ENCODE measurements at regions not wholly inside any gene's neighbourhood (a gene's known extent, or its start where the extent isn't known, plus 50 kb on each side); places are given as distances from the start of the nearest gene placed in this dataset.

GRCh38 chr7:38051786-38052185, 126.3 kb upstream of the STARD3NL start:
- DNase-seq (ENCODE audit: insufficient read length, low spot score), result no peak
- TF ChIP-seq POLR2A (IDR thresholded peaks at IDR 0.05; ENCODE audit: low read depth, low read length), result no peak
- FAIRE-seq, result no peak

GRCh38 chr7:38052786-38053185, 125.3 kb upstream of the STARD3NL start:
- FAIRE-seq (no peak), DNase-seq (ENCODE audit: insufficient read length, low spot score) (no peak)
- no peak for TF ChIP-seq POLR2A (IDR thresholded peaks at IDR 0.05; ENCODE audit: low read depth, low read length)

GRCh38 chr7:38054199-38054598, 123.8 kb upstream of the STARD3NL start:
- no peak for DNase-seq (ENCODE audit: insufficient read length, low spot score)
- TF ChIP-seq POLR2A (IDR thresholded peaks at IDR 0.05; ENCODE audit: low read depth, low read length), result no peak
- no peak for FAIRE-seq

- TF ChIP-seq POLR2A (IDR thresholded peaks at IDR 0.05; ENCODE audit: low read depth, low read length), result no peak
- DNase-seq (ENCODE audit: insufficient read length, low spot score), result no peak
- FAIRE-seq, result no peak
These were observed 120.2 kb upstream of the STARD3NL start for GRCh38 chr7:38057829-38058228.

- no peak for TF ChIP-seq POLR2A (IDR thresholded peaks at IDR 0.05; ENCODE audit: low read depth, low read length)
- DNase-seq (ENCODE audit: insufficient read length, low spot score), result no peak
- no peak for FAIRE-seq
These were observed 117.9 kb upstream of the STARD3NL start for GRCh38 chr7:38060116-38060515.

DNA sequence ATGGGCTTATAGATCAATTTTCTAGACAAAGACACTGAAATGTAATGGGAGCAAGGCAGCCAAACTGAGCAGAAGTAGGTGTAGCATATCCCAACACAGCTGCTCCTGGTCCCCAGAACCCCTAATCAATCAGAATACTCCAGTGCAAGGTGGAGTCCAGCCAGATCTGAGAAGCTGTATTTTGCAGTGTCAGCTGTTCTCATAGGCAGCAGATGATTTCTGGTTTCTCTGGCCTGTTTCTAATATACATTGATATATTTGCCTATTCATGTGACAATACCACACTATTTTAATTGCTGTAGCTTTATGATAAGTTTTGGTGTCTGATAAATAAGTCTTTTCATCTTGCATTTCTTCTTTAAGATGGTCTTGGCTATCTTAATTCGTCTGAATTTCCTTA, 117.4 kb upstream of the STARD3NL start:
- DNase-seq (ENCODE audit: insufficient read length, low spot score) (no peak), FAIRE-seq (no peak)
- no peak for TF ChIP-seq POLR2A (IDR thresholded peaks at IDR 0.05; ENCODE audit: low read depth, low read length)

GRCh38 chr7:38066391-38066790, 111.7 kb upstream of the STARD3NL start:
- FAIRE-seq, result no peak
- TF ChIP-seq POLR2A (IDR thresholded peaks at IDR 0.05; ENCODE audit: low read depth, low read length), result no peak

DNA sequence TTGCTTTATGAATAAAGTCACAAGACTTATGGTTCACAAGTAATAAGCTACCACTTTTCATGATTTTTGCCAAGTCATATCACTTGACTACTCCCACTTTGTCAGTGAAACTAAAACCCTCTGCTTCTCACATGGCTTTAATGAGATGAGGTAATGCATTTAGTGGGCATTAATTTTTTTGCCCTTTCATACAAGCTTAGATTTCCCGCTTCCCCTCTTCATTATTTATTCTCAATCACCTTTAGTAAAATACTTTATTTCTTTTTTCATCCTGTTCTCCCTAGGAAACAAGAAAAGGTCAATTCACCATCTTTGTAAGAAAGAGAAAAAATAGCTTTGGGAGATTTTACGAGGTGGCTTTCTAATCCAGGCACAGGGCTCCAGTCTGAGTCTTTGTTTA, 109.6 kb upstream of the STARD3NL start:
- FAIRE-seq, result no peak
- no peak for TF ChIP-seq POLR2A (IDR thresholded peaks at IDR 0.05; ENCODE audit: low read depth, low read length)
- DNase-seq (ENCODE audit: insufficient read length, low spot score), result no peak

More at GRCh38 chr7:38066391-38066790, 111.7 kb upstream of the STARD3NL start:
- DNase-seq (ENCODE audit: insufficient read length, low spot score), result no peak

GRCh38 chr7:38069052-38069451, 109.0 kb upstream of the STARD3NL start:
- FAIRE-seq, result no peak
- no peak for TF ChIP-seq POLR2A (IDR thresholded peaks at IDR 0.05; ENCODE audit: low read depth, low read length)
- DNase-seq (ENCODE audit: insufficient read length, low spot score), result no peak

DNA sequence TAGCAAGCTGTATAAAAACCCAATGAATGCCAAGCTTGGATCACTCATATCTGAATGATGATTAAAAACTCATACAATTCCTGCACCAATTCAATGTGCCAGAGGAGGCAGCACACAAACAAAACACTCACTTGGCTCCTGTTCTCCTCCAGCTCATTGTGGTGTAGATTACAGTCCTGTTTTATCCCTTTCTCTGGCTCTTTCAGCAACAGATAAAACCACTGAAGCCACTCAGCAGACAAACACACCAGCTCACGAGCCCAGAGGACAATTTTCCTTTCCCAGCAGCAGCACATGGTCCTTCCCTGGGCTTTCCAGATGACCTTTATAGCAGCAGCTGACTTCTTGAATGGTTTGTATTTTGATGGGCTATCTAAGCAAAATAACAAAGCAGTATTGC, 107.3 kb upstream of the STARD3NL start:
- DNase-seq (ENCODE audit: insufficient read length, low spot score) (peak; percentile 24), FAIRE-seq (peak; percentile 91)
- no peak for TF ChIP-seq POLR2A (IDR thresholded peaks at IDR 0.05; ENCODE audit: low read depth, low read length)

DNA sequence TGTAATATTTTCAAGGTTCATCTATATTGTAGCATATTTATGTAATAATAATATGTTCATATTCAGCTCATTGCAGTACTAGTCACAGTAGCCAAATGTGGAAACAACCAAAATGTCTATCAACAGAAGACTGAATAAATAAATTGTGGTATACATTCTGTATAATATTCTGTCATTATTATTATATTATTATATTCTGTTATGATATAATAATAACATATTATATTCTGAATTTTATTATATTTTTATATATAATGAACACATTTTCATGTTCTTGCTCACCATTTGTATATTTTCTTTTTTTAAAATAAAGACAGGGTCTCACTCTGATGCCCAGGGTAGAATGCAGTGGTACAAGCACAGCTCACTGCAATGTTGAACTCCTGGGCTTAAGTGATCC, 91.2 kb upstream of the STARD3NL start:
- TF ChIP-seq POLR2A (IDR thresholded peaks at IDR 0.05; ENCODE audit: low read depth, low read length), result no peak
- DNase-seq (ENCODE audit: insufficient read length, low spot score) (no peak), FAIRE-seq (no peak)

DNA sequence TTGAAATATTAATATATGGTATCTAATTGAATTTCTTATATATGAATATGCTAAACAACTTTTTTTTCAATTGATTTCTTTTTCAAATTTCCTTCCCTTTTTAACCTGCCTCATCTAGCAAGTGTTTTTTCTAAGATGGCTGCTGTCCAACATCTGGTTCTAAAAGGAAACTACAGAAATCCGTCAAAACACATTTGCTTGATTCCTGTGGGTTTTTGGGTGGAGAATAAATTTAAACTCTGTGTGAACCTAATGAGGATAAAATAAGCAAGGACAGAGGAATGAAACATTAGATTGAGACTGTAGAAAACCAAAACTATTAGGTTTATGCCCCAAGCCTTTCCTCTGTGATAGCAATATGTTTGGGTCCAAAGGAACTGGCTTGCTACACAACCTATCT, 75.5 kb upstream of the STARD3NL start:
- no peak for FAIRE-seq

DNA sequence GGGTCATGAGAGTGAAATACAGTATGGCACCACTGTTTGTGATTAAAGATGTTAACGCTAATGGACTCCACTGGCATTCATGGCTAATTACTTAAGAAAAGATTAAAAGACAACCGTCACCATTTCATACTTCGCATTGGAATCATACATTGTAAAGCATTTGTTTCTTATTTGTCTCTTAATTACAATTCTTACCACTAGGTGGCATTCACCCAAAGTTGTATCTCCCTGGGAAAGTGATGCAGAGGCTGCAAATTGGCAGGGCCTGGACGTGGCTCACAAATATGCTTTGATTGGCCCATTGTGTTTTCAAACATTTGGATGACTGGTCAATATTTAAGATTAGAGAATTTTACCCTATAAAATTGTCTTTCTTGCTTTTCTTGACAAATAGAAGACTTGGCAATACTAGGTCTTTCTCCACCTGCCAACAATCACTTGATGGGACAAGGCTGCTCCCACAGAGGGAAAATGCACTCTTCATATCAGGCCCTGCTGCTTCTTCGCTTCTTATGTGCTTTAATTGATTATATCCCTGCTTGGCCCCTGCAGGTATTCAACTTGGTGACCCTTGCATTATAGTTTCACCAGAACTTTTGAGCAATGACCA, 72.1 kb upstream of the STARD3NL start:
- DNase-seq (ENCODE audit: insufficient read length, low spot score) (peak; percentile 26), FAIRE-seq (peak; percentile 76)
- TF ChIP-seq POLR2A (IDR thresholded peaks at IDR 0.05; ENCODE audit: low read depth, low read length), result no peak

More for the DNA sequence above, 75.5 kb upstream of the STARD3NL start:
- TF ChIP-seq POLR2A (IDR thresholded peaks at IDR 0.05; ENCODE audit: low read depth, low read length), result no peak
- no peak for DNase-seq (ENCODE audit: insufficient read length, low spot score)

DNA sequence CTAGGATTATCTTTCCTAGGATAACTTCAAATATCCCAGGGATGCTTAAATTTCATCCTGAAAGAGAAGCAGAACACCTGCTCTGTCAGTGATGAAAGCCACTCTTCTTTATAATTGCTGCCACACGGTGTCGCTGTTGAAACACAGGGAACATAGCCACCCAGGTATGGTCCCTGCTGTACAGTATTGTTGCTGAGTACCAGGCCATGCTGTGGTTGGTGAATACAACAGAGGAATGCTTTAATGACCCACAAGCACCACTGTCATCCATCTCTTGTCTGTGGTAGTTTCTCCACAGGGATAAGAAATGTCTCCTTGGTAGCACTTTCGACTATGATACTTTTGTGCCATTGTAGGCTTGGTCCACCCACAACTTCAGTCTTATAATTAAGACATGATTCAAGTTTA, 70.6 kb upstream of the STARD3NL start:
- no peak for TF ChIP-seq POLR2A (IDR thresholded peaks at IDR 0.05; ENCODE audit: low read depth, low read length)
- peak; percentile 96 for FAIRE-seq
- peak; percentile 61 for DNase-seq (ENCODE audit: insufficient read length, low spot score)

GRCh38 chr7:38112075-38112474, 66.0 kb upstream of the STARD3NL start:
- TF ChIP-seq POLR2A (IDR thresholded peaks at IDR 0.05; ENCODE audit: low read depth, low read length), result no peak
- DNase-seq (ENCODE audit: insufficient read length, low spot score) (no peak), FAIRE-seq (no peak)

- TF ChIP-seq POLR2A (IDR thresholded peaks at IDR 0.05; ENCODE audit: low read depth, low read length), result no peak
- DNase-seq (ENCODE audit: insufficient read length, low spot score), result no peak
- no peak for FAIRE-seq
These were observed 58.0 kb upstream of the STARD3NL start for GRCh38 chr7:38120076-38120475.

Measured in H54 (cell line).